Activated B cell treated with CpG ODN at 0.5 μM for 24 hours (primary cell): ENCODE measurements at regions not wholly inside any gene's neighbourhood (a gene's known extent, or its start where the extent isn't known, plus 50 kb on each side); places are given as distances from the start of the nearest gene placed in this dataset.

Source experiments
- ATAC-seq: fragments of 200-7000 bp; cut with Tn5 transposase; one replicate; pipeline ENCODE4 v1.10.0; 2021; ENCODE audit warnings: low read depth, mild to moderate bottlenecking, moderate library complexity
- CTCF ChIA-PET: fragments of 350-600 bp; sonication (Branson Sonifier 250); formaldehyde crosslinking; loops from one replicate; lab custom pipeline; 2021; ENCODE audit warnings: antibody characterized with exemption; lab: Charles Lee
- POLR2A ChIA-PET: fragments of 350-600 bp; sonication (Branson Sonifier 250); formaldehyde crosslinking; loops from one replicate; lab custom pipeline; 2021; ENCODE audit warnings: antibody characterized with exemption; lab: Charles Lee
- DNase-seq: peaks from one replicate; pipeline ENCODE4 v3.0.0; 2022
- H3K27ac Mint-ChIP-seq: one replicate; pipeline ENCODE4 v1.8.0; 2020; ENCODE audit warnings: mixed read lengths
- H3K27me3 Mint-ChIP-seq: one replicate; pipeline ENCODE4 v1.8.0; 2021; ENCODE audit warnings: mixed read lengths
- H3K36me3 Mint-ChIP-seq: one replicate; pipeline ENCODE4 v1.8.0; 2021; ENCODE audit warnings: low read depth, mixed read lengths
- H3K4me1 Mint-ChIP-seq: one replicate; pipeline ENCODE4 v1.8.0; 2021; ENCODE audit warnings: mixed read lengths
- H3K4me3 Mint-ChIP-seq: one replicate; pipeline ENCODE4 v1.8.0; 2020; ENCODE audit warnings: mild to moderate bottlenecking, mixed read lengths
- H3K9me3 Mint-ChIP-seq: one replicate; pipeline ENCODE4 v1.8.0; 2020; ENCODE audit warnings: mixed read lengths
- CTCF ChIP-seq: fragments of 200-600 bp; IDR thresholded peaks from one replicate; pipeline ENCODE4 v1.8.0; 2022; ENCODE audit warnings: antibody characterized with exemption, mild to moderate bottlenecking
- intact Hi-C: fragments of 100-400 bp; cut with micrococcal nuclease; formaldehyde crosslinking; loops from one replicate; pipeline ENCODE4 v1.15.1; 2024

DNA sequence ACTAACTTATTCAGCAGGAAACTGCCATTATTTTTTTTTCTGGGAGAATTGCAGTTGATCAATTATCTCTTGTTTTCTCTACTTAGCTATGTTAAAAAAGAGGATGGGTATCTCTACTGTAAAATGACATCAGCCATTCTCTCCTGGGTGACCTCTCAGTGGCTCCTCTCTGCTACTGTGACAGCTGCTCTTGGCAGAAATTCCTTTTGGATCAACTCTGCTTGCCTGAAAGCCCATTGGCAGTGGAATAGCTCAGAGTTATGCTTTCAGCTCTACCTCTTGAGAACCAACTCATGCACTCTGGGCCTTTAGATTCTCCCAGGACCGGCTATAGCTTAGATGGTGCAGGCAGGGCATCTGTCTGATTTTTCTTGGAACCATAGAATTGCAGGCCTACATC is 99.9 kb upstream of the GAP43 start:
- H3K36me3 Mint-ChIP-seq: no peaks in the 10 kb centered on the region
- ATAC-seq (no peak), DNase-seq (no peak)
- peaks cover 6% of the 10 kb centered on the region for H3K27me3 Mint-ChIP-seq
- no peaks in the 10 kb centered on the region for H3K4me1 Mint-ChIP-seq
- ChIA-PET POLR2A (no interaction called here), CTCF (no interaction called here)
- TF ChIP-seq CTCF: no peak
- peaks cover 2% of the 10 kb centered on the region for H3K9me3 Mint-ChIP-seq
- no peak overlapping the region for H3K4me3 Mint-ChIP-seq
- no peak overlapping the region for H3K27ac Mint-ChIP-seq
- intact Hi-C loops: no loop called here

DNA sequence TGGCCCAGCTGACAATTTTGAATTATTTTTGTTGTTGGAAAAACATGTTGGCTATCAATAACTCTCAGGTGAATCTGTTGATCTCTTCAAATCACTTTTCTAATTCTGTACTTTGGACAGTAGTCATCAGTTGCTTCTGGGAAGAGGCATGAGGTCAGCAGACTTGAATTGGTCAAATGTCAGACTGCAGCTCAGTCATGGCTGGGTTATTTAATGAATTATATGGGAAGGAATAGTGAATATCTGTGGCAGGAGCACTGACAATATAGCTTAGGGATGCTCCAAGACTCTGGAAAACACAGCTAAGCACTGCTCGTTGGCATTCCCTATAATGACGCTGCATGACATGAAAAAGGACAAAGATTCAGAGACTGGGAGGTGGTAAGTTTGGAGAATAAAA is 98.8 kb upstream of the GAP43 start:
- H3K9me3 Mint-ChIP-seq: peaks cover 2% of the 10 kb centered on the region
- DNase-seq: no peak
- intact Hi-C loops: no loop called here
- ChIA-PET POLR2A (no interaction called here), CTCF (no interaction called here)
- TF ChIP-seq CTCF: no peak
- no peak overlapping the region for H3K4me3 Mint-ChIP-seq
- no peak for ATAC-seq
- H3K36me3 Mint-ChIP-seq: no peaks in the 10 kb centered on the region
- H3K27me3 Mint-ChIP-seq: no peaks in the 10 kb centered on the region
- H3K4me1 Mint-ChIP-seq: no peaks in the 10 kb centered on the region
- no peak overlapping the region for H3K27ac Mint-ChIP-seq

DNA sequence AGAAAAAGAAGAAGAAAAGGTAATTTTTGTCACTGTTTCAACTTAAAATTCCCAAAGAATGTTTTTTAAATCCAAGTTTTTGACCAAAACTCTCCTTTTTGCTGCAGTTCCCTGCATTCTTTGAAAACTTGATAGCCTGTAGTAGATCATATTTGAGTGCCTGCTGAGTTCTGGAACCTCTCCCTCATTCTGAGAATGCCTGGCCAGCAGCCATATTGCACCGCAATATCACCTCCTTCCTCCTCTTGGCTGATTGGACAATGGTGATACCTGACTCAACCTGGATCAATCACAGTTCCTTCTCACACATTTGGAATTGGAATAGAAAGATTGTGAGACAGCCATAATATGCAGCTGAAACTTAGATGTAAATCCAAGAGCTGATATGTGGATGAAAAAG is 97.6 kb upstream of the GAP43 start:
- no peak for DNase-seq
- CTCF ChIA-PET: no interaction called here
- TF ChIP-seq CTCF: no peak
- ATAC-seq: no peak
- Mint-ChIP-seq H3K27me3 (no peaks in the 10 kb centered on the region), H3K4me1 (no peaks in the 10 kb centered on the region), H3K36me3 (no peaks in the 10 kb centered on the region), H3K4me3 (no peak overlapping the region), H3K9me3 (peaks cover 4% of the 10 kb centered on the region), H3K27ac (no peak overlapping the region)
- POLR2A ChIA-PET: no interaction called here
- intact Hi-C loops: no loop called here

GRCh38 chr3:115533218-115533617 is 90.1 kb upstream of the GAP43 start:
- H3K36me3 Mint-ChIP-seq: no peaks in the 10 kb centered on the region
- ChIA-PET POLR2A (no interaction called here), CTCF (no interaction called here)
- H3K4me1 Mint-ChIP-seq: no peaks in the 10 kb centered on the region
- peaks cover 17% of the 10 kb centered on the region for H3K27me3 Mint-ChIP-seq
- intact Hi-C loops: no loop called here
- no peak for TF ChIP-seq CTCF
- no peak overlapping the region for H3K4me3 Mint-ChIP-seq
- no peak overlapping the region for H3K27ac Mint-ChIP-seq
- ATAC-seq (no peak), DNase-seq (no peak)
- peaks cover 9% of the 10 kb centered on the region for H3K9me3 Mint-ChIP-seq

DNA sequence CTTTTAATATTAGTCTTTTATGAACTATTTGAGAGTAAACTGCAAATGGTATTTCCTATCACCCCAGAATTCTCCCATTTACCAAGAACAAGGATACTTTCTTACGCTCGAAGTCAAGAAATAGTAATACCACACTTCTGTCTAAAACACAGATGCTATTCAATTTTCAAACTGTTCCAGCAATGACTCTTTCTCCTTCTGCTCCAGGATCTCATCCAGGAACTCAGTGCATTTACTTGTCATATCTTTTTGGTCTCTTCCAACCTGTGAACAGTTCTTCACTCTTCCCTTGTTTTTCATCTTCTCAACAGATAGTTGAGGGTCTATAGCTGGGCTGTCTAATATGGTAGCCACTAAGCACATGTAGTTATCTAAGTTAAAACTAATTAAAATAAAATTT is 87.1 kb upstream of the GAP43 start:
- TF ChIP-seq CTCF: no peak
- H3K4me3 Mint-ChIP-seq: no peak overlapping the region
- ChIA-PET CTCF (no interaction called here), POLR2A (no interaction called here)
- peaks cover 7% of the 10 kb centered on the region for H3K9me3 Mint-ChIP-seq
- H3K27ac Mint-ChIP-seq: no peak overlapping the region
- no peaks in the 10 kb centered on the region for H3K4me1 Mint-ChIP-seq
- no peak for ATAC-seq
- DNase-seq: no peak
- intact Hi-C loops: no loop called here
- peaks cover 16% of the 10 kb centered on the region for H3K27me3 Mint-ChIP-seq
- H3K36me3 Mint-ChIP-seq: no peaks in the 10 kb centered on the region
